HG02642 (cell line): ENCODE measurements at regions not wholly inside any gene's neighbourhood (a gene's known extent, or its start where the extent isn't known, plus 50 kb on each side); places are given as distances from the start of the nearest gene placed in this dataset.
"Not testable (repeated sequence)": the region's sequence is repeated elsewhere in the genome, so short reads cannot be mapped to it uniquely, and the experiment has no call there.

Source experiments
- ATAC-seq: cut with Tn5 transposase; IDR thresholded peaks from one replicate; pipeline ENCODE4 v1.9.1; 2021; ENCODE audit warnings: mild to moderate bottlenecking; ENCODE audit not compliant: unreplicated experiment, poor library complexity

DNA sequence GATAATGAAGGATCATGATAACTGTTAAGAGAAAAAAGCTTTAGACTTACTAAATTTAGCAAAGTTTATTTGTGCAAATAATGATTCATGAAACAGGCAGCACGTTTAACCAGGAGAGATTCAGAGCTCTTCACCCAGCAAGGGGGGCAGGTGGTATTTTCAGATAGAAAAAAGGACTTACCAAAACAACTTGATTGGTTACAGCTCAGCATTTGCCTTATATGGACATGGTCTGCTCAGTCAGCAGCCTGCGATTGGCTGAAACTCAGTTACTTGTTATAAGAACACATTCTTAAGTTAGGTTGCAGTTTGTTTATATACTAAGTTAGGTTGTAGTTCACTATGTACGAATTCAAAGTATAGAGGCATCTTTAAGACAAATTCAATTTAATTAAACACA, 165.6 kb downstream of the DUSP10 start:
- no peak for ATAC-seq

GRCh38 chr1:221583465-221583864, 158.4 kb downstream of the DUSP10 start:
- ATAC-seq = no peak

DNA sequence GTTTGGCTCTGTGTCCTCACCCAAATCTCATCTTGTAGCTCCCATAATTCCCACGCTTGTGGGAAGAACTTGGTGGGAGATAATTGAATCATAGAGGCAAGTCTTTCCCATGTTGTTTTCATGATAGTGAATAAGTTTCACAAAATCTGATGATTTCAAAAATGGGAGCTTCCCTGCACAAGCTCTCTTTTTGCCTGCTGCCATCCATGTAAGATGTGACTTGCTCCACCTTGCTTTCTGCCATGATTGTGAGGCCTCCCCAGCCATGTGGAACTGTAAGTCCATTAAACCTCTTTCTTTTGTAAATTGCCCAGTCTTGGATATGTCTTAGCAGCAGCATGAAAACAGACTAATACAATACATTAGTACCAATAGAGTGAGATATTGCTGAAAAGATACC, 154.9 kb downstream of the DUSP10 start:
- not testable (repeated sequence) for ATAC-seq

DNA sequence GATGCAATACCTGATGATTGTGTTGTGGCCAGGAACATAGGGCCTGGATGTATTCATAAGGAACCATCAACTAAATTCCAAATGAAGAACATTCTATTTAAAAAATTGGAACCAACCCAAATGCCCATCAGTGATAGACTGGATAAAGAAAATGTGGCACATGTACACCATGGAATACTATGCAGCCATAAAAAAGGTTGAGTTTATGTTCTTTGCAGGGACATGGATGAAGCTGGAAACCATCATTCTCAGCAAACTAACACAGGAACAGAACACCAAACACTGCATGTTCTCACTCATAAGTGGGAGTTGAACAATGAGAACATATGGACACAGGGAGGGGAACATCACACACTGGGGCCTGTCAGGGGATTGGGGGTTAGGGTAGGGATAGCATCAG, 150.6 kb downstream of the DUSP10 start:
- ATAC-seq = not testable (repeated sequence)

DNA sequence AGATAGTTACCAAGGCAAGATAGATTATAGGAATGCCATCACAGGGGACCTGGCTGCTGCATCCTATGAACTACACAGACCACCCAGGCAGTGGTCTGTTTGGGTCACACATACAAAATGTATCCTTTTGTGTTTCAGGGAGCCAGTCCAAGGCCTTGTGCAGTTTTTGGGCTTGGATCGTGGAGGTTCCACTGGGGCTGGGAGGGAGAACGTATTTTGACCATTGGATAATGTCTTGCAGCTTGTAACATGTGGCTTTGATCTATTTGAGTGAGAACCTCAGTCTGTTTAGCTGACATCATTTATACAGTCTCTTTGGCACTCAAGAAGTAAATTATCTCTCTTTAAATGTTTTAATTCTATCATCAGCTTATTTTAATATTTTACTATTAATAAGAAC, 147.3 kb downstream of the DUSP10 start:
- ATAC-seq = no peak

DNA sequence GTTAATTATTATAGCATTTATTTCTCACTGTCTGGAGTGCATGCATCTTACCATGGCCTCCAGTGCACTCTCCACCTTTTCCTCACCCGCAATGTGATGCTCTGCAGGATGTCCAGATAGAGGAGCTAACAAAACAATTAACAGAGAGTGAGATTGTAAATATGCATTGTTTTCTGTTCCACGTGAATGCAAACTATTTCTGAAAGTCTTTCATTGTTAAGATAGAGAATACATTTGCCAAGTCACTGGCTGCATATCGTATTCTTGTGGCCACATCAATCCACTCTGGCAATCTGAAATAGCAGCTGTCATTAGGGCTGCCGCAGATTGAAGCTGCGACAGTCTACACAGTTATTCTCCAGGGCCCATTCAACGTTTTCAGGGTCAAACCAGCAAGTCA, 143.8 kb downstream of the DUSP10 start:
- ATAC-seq = no peak

DNA sequence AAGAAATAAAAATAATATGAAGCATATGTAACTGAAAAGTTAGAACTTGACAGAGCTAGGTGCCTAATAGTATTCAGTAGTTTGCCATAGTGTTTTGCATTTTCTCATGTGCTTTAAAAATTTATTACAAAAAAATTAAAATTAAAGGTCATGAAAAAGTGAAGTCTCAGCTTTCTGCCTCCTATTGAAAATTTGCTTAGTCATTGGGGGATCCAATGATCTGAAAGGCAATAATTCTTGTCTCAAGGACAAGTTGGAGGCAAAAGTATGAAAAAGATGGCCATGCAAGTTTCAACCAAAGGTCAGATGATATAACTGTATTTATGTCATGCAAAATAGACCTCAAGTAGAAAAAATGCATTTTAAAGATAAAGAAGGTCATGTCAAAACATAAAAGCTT, 140.7 kb downstream of the DUSP10 start:
- no peak for ATAC-seq

DNA sequence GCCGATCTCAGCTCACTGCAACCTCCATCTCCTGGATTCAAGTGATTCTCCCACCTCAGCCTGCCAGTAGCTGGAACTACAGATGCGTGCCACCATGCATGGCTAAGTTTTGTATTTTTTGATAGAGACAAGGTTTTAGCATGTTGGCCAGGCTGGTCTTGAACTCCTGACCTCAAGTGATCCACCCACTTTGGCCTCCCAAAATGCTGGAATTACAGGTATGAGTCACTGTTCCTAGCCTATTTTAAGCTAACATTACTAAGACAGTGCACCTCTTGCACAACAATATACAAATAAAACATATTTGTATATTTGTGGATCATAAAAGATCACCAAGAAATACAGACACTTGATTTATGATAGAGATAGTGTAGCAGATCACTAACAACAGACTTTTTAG, 139.1 kb downstream of the DUSP10 start:
- ATAC-seq = no peak

DNA sequence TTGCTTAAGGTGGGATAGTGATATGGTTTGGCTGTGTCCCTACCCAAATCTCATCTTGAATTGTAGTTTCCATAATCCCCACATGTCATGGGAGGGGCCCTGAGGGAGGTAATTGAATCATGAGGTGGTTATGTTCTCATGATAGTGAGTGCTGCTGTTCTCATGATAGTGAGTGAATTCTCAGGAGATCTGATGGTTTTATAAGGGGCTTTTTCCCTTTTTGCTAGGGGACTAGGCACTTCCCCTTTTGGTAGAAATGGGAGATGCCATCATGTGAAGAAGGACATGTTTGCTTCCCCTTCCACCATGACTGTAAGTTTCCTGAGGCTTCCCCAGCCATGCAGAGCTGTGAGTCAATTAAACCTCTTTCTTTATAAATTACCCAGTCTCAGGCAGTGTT, 137.5 kb downstream of the DUSP10 start:
- ATAC-seq = not testable (repeated sequence)

GRCh38 chr1:221604948-221605347, 136.9 kb downstream of the DUSP10 start:
- no peak for ATAC-seq

GRCh38 chr1:221605569-221605968, 136.3 kb downstream of the DUSP10 start:
- ATAC-seq = no peak

GRCh38 chr1:221606256-221606655, 135.6 kb downstream of the DUSP10 start:
- no peak for ATAC-seq

DNA sequence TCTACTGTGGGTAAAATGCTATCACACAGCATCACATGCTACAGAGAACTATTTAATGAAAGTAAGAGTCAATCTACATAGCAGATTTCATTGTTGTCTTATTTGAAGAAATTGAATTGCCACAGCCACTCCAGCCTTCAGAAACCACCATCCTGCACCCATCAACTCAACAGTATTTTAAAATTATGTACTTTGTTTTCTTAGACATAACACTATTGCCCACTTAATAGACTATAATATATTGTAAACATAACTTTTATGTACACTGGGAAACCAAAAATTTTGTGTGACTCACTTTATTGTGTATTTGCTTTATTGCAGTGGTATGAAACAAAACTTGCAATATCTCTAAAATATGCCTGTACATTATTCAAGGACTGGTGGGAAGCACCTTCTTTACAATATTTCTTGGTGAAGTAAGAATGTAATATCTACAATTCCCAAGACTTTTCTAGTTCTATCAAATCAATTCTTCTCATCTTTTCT, 133.0 kb downstream of the DUSP10 start:
- ATAC-seq = no peak

GRCh38 chr1:221611656-221612046, 130.2 kb downstream of the DUSP10 start:
- ATAC-seq = no peak

DNA sequence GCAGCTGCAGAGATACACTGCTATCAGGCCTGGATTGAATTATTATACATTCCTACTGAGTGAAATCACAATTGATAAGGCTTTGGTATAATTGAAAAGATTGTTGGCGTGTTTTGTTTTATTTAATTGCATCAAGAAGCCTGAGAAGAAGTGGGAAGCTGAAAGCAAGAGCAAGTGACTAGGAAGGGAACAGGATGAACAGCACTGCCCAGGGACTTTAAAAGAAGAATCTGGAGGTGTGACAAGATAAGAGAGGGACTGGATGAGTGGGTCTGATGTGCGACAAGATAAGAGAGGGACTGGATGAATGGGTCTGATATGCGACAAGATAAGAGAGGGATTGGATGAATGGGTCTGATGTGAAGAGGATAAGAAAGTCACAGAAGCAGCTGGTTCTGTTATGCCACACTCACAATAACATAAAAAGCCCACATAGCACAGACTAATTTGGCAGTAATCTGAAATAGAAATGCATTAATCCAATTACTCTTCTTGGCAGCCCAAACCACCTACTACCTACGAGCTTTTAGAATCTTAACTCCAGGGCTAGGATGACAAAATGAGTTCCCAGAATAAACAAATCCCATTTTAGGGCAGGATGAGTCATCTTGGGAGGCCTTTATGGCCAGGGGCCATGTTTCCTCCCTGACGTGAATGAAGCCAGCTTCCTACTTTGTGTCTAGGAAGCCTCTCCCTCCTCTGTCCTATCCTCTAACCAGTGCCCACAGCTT, 129.7 kb downstream of the DUSP10 start:
- no peak for ATAC-seq

GRCh38 chr1:221620437-221621384, 121.2 kb downstream of the DUSP10 start:
- ATAC-seq = no peak

GRCh38 chr1:221621683-221622082, 120.2 kb downstream of the DUSP10 start:
- no peak for ATAC-seq

DNA sequence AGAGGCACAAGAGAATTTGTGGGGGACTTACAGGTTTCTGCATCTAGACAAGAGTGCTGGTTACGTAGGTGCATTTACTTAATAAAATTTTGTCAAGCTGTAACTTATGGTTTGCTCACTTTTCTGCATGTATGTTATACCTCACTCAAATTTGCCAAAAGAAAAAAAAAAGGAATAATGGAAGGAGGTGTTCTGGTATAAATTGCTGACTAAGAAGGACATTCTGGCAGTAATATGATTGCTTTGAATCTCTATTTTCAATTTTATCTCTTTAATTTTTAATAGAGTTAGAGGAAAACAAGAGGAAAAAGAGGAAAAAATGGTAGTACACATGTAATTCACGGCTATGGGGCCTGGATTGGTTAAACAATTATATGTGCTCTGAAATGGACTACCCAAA, 119.5 kb downstream of the DUSP10 start:
- no peak for ATAC-seq

- ATAC-seq = no peak
These were observed 116.9 kb downstream of the DUSP10 start for GRCh38 chr1:221625026-221625425.

DNA sequence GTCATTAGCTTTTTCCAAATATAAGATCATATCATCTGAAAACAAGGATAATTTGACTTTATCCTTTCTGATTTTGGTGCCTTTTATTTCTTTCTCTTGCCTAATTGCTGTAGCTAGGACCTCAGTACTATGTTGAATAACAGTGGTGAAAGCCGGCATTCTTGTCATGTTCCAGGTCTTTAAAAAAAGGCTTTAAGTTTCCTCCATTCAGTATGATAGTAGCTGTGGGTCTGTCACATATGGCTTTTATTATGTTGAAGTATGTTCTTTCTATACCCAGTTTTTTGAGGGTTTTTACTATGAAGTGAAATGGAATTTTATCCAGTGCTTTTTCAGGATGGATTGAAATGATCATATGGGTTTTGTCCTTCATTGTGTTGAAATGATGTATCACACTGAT, 115.8 kb downstream of the DUSP10 start:
- no peak for ATAC-seq

- no peak for ATAC-seq
These were observed 111.7 kb downstream of the DUSP10 start for GRCh38 chr1:221630236-221630635.
